NCI-H82 treated with DMSO at 0.1 percent for 48 hours (cell line): ENCODE measurements at regions not wholly inside any gene's neighbourhood (a gene's known extent, or its start where the extent isn't known, plus 50 kb on each side); places are given as distances from the start of the nearest gene placed in this dataset.

Experiments used
- DNase-seq: peaks from one replicate; lab custom pipeline; 2025; ENCODE audit not compliant: unreplicated experiment; lab: John Stamatoyannopoulos, UW

DNA sequence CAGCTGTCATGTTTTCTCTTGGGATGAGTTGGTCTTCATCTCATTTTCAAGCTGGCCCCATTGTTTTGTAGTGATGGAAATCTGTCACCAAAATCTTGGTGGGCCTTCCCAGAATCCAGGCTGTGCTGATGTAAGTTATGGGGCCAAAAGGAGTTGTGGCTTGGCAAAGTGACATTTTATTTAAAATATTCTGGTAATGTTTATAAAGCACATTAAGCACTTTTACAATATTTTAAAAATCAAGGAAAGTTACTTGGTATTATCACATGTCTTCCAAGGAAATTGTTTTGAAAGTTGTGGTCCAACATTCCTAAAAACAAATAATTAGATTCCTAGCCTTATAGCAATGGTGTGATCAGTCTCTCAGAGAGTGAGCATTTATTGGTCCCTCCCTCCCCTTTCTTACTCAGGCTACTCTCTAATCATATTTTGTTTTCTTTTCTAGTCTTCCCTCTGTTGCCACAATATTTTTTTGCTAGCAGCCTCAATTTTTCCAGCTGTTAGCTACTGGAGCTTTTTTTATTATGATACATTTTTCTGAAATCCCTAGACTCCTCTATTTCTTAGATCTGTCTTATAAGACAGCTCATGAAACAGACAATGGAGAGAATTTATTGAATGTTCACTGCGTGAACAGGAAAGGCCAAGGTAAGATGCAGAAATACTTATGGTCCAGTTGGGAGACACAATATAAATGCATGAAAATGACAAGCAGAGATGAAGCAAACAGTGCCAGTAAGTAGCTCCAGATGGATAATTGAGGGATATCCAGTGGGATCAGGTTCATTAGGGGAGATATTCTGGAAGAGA is 408.1 kb upstream of the ZNF608 start:
- DNase-seq = no peak

DNA sequence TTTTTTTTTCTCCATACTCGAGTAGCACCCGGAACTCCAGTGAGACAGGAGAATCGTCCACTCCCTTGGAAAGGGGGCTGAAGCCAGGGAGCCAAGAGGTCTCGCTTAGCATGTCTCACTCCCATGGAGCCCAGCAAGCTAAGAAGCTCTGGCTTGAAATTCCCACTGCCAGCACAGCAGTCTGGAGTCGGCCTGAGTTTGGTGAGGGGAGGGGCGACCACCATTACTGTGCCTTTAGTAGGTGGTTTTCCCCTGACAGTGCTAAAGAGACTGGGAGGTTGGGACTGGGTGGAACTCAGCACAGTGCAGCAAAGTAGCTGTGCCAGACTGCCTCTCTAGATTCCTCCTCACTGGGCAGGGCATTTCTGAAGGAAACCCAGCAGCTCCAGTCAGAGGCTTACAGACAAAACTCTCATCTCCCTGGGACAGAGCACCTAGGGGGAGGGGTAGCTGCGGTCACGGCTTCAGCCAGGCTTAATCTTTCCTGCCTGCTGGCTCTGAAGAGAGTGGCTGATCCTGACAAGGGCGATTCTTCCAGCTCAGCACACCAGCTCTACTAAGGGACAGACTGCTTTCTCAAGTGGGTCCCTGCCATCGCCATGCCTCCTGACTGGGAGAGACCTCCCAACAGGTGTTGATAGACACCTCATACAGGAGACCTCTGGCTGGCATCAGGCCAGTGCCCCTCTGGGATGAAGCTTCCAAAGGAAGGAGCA is 414.5 kb upstream of the ZNF608 start:
- peak; percentile 69 for DNase-seq

DNA sequence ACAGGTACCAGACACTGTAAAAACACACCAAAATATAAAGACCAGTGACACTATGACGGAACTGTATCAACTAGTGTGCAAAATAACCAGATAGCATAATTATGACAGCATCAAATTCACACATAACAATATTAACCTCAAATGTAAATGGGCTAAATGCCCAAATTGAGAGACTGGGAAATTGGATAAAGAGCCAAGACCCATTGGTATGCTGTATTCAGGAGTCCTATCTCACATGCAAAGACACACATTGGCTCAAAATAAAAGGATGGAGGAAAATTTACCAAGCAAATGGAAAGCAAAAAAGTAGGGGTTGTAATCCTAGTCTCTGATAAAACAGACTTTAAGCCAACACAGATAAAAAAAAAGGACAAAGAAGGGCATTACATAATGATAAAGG is 416.3 kb upstream of the ZNF608 start:
- no peak for DNase-seq

DNA sequence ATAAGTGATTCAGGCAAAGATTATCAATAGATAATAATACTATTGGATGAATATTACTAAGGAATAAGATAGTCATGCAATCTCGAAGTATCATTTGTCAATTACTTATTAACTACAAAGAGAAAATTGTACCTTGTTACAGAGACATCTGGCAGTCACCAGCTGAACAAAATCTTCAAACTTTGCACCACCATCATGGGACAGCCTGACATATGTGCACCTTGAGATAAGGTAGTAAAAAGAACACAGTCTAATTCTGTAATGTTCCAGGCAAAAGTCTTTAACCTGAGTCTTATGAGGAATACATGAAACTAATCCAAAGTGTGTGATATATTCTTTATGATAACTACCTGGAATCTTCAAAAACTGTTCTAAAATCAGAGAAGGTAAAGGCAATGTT is 423.0 kb upstream of the ZNF608 start:
- no peak for DNase-seq

DNA sequence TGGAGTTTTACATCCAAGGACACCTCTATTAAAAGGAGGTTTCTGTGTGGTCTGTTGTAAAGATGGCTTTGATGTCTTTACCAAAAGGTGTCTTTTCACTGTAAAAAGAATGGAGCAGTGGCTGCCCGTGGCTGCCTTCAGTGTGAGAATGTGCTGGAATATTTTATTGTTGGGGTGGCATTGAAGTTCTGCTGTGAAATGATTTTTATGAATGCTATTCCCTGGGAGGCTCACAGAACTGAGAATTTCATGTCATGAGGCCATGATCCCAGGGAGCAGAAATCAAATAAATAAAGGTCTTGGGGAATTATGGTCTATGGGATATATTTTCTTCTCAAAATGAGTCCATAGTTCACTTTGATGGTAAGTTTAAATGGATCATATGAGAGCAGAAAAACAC is 425.2 kb upstream of the ZNF608 start:
- no peak for DNase-seq

DNA sequence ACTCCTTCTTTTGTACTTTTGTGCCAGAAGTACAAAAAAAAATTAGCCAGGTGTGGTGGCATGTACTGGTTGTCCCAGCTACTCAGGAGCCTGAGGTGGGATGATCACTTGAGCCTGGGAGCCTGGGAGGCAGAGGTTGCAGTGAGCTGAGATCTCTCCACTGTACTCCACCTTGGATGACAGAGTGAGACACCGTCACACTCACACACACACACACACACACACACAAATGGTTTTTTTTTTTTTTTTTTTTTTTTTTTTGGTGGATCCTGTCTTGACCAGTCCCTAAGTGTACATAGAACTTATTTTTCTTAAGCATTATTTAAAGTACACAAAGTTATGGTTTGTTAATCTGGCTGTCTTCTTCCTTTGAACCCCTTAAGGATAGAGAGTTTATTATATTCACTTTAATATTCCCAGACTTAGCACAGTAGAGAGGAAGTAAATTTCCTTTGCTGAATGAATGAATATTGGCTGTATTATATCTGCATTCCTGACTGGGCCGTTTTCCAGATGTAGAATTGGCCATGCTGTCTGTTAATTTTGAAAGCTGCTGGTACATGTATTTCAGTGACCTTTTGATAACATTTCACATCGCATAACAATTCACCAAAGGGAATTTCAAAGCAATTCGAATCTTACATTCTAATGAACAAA is 429.0 kb upstream of the ZNF608 start:
- DNase-seq = no peak

DNA sequence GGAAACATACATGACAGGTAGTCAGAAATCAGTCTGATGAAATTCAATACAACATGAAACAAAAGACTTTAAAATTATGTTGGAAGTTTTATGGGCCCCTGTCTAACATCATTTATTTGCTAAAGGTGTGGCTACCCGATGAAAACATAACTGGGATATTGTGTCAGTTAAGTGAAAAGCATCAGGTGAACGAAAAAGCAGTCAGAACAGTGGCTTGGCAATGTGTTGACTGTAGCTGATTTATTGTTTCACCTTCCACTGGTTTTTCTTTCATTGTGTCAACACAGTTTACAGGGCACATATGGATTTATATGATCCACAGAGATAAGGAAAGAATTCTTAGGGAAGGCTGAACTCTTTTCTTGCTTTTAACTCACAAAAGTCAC is 429.6 kb upstream of the ZNF608 start:
- DNase-seq = no peak

DNA sequence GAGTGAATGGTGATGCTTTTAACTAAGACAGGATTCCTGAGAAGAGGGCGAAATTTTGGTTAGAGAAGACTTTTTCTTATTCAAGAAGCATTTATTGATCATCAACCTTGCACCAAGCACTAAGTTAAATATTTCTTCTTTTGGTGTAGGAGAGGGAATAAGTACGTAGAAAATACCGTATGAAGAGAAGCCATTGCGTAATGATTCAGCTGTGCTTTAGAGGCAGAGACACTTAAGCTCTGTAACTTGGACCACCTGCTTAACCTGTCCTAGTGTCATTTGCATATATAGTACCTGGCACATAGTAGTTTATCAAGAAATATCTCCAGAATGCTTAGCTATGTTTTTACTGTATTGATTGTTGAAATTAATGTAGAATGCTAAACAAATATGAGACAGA is 430.9 kb upstream of the ZNF608 start:
- no peak for DNase-seq

DNA sequence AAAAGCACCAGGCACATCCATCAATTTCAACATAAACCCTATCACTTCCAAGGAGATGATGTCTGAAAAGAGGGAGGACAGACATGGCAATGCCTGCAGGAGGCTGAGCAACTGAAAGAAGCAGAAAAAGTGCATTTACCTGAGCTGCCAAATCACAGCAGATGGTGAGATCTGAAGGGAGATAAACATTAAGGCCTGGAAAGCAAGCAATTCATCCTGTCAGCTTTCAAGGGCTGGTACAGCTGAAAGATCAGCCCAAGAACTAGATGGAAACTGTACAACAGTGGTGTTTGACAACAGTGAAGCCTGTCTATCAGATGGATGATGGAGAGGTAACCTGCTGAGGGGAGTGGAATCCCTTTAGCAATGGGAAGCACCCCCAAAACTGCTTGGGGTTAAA is 433.2 kb upstream of the ZNF608 start:
- peak; percentile 14 for DNase-seq

DNA sequence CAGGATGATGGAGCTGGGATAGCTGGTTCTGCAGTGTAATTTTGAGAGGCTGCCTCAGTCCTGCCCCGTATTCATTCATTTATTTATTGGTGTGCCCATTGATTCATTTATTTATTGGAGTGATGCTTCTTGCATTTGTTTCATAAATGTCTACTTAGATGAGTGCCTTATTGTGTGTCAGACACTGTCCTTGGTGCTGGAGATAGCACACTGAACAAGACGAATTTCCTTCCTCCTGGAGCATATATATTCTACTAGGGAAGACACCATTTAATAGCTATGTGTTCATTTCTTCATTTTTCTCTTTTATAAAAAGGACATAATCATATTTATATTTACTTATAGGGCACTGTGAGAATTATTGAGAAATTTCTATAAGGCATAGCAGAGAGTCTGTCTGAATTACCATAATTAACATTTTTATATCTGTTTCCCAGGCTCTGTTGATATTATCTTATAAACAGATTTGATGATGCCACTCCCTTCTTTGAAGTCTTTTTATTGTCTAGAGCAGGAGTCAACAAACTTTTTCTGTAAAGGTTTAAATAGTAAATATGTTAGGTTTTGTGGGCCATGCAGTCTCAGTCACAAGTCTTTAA is 433.9 kb upstream of the ZNF608 start:
- no peak for DNase-seq

DNA sequence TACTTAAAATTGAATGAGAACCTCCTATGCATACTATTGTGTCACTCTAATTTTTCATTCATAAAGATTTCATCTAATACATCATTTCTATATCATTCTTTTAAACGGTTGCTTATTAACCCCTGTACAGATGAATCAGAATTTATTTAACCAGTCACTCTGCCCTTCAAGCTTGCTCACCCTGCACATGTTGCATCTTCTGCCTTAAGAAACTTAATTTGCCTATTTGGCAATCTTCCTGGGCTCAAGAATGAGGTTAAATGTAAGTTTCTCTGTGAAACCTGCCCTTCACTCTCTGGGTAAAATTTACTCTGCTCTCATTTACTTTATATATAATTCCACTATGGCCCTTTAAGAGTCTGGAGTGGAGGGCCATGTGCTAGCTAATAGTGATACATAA is 434.7 kb upstream of the ZNF608 start:
- DNase-seq = no peak

DNA sequence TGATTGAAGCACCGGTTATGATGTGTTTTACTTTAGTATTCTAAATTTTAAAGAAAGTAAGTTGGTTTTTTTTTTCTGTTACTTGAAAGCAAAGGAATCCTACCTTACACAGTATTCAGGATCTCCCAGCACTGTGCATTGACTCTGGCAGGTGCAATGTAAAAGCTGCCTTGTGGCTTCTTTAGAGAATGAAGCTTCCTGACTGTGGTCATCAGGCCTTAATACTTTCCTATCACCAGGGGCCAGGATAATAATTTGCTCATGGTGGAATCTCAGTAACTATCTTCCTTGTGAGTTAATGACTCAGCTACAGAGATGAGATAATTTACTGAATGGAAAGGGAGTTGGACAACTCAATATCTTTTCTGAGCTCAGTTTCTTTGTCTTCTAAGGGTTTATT is 435.5 kb upstream of the ZNF608 start:
- DNase-seq = no peak

DNA sequence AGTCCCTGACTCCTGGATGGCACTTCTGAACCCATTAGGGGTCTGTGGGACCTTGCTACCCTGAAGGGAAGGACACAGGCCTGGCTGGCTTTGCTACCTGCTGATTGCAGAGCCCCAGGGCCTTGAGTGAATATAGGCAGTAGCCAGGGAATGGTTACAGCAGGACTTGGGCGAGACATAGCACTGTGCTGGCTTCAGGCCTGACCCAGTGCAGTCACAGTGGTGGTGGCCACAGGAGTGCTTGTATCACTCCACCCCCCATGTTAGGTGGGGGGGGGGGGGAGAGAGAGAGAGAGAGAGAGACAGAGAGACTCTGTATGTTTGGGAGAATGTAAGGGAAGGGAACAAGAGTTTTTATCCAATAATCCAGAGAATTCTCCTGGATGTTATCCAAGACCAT is 439.3 kb upstream of the ZNF608 start:
- no peak for DNase-seq

DNA sequence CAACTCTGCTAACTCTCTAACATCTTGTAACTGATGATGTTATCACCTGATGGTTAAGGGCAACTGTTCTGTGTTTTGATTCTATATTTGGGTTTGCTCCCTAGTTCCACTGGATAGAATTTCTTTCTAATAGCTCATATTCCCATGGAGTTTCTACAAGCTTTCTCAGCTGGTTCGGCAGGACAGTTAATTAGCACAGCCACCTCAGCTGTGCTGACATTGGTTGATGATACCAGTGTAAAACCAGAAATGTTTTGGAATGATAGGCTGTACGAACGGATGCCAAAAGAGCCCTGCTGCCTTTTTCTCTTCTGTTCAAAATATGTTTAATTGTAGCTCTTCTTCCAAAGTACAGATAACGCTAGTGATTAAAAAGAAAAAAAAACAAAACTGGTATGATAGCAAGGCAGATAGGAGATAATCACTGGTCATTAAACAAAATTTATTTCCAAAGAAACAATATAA is 440.5 kb upstream of the ZNF608 start:
- no peak for DNase-seq

DNA sequence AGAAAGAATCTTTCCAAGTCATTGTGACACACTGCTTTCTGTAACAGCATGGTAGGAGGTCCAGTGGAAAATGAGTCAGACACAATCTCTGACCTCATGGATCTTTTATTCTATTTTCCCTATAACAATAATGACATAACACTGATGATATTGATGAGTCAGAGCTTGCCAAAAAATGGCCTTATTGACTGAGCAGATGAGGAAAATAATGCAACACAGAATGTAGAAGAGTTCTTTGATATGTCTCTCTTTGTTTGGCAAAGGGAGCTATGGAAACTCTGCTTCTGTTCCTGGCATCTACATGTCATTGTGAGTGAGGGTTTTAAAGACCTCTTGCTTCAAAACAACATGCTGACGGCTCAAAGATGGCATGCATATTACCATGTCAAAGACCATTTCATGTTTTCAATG is 443.1 kb upstream of the ZNF608 start:
- DNase-seq = no peak

DNA sequence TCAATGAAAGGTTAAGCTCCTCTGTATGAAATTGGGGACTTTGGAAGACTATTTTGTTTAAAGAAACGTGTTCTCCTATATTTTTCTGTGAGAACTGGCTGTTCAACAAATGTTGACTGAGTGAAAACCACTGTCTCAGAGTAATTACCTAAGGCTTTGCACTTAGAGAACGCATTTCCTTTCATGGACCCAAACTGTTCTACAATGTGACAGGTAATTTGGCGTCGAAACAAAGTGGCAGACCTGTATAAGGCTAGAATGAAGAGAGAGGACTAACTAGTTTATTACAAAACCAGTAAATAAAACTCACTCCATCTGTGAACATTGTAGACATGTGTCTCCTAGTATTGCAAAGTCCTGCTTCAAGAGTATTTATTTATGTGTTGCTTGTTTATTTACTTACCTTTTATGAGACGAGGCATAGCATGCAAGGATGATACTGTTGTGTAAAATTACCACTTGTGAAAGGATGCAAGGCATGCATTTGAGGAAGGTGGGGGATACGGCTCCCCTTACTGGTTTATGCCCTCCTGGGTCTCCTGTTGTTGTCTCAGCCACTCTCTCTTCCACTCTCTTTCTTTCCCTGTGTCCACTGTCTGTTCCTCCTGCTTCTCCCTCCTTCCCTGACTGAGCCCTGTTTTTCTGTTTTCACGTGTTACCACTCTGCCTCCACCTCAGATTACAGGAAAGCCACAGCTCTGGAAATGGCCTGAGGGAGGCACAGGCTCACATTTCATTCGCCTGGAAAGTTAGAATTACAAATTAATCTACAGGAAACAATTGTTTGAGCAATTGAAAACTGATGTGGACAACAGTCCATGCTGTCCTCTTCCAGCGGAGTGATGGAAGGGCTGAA is 444.0 kb upstream of the ZNF608 start:
- no peak for DNase-seq

DNA sequence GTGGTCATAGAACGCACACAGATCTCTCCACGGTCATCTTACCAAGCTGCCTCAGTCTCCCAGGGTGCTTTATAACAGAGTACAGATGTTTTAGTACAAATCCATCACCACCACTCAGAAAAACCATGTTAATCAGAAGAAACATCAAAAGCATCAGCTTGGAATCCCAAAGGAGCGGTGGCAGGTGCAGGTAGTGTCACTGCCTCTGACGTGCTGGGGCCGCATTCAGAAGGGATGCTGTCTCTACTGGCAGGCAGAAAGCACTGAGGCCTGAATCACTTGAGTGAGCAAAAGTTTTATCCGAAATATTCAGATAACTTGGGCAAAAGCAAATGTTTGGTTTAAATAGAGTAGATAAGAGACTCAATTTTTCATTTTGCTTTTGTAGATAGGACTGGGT is 448.4 kb upstream of the ZNF608 start:
- DNase-seq = no peak

DNA sequence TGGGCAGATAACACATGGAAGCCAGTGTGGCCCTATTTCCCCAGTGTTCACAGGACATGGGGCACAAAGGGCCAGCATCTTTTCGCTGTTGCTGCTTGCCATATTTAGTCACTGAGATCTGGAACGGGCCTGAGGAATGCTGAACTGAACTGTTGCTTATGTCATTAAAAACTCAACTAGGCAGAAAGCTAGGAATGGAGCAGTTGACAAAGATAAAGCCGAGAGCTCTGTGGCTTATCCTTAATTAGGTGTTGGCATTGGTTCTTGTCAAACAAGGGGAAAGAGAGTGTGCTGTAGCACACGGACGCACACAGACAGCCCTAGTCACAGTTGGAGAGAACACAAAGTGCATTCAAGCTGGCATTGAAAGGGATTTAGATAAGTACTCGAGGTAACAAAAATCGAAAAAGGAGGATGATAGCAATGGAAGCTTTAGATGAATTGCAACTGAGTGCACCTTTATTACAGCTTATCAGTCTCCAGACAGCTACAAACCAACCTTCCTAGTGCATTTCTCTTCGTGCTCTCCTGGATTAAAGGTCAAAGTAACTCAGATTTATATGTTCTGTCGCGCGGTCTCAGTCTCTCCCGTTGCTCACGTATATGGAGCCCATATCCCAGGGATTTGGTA is 450.2 kb upstream of the ZNF608 start:
- peak; percentile 73 for DNase-seq

DNA sequence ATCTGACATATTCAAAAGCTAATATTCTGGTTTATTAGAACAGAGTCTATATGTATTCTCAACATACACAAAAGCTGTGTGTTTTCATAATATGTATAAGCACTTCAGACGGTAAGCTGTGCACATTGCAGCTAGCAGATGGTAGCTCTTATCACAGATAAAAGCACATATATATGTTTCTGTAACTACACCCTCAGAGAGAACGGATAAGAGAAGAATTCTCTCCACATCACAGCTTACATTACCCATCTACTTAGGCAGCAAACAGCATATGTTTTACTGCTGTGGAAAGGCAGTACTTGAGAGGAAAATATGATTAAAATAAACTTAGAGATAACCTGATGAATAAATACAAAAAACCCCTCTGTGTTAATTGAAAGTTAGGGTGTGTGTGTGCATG is 450.9 kb upstream of the ZNF608 start:
- DNase-seq = peak; percentile 43

DNA sequence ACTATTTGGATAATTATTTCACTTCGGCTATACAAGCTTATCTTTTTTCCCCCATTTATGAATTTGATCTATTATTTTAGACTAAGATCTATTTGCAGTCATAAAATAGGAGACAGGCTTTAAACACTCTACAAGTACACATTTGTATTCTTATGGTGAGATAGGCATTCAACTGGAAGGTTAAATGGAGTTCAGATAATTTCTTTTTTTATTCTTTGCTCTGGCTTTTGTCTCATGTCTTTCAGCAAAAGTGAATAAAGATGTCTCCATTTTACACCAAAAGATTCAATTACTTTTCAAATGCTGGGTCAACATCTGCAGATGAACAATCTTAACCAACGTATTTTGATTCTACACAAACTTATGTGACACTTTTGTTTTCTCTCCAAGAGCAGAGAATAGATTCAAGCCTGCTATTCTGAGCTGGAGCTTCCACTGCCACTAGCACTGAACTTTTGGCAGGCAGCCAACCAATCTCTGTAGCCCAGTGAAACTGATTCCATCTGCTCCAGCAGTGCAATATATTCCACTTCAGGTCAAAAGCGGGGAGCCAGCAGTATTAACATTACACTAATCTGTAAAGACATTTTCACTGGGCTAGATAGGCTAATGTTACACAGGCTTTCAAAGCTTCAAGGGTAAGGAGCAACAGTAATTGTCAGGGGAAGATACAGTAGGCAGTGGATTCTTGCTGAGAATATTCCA is 452.0 kb upstream of the ZNF608 start:
- peak; percentile 97 for DNase-seq
